GM10248 (cell line): ENCODE measurements at regions not wholly inside any gene's neighbourhood (a gene's known extent, or its start where the extent isn't known, plus 50 kb on each side); places are given as distances from the start of the nearest gene placed in this dataset.

ENCODE experiments used
- CTCF ChIA-PET: fragments of 300-600 bp; sonication (Branson Sonifier 250); formaldehyde crosslinking; extraction: SDS; loops from one replicate; lab custom pipeline; 2021; ENCODE audit warnings: antibody characterized with exemption; lab: Yijun Ruan, JAX
- POLR2A ChIA-PET: fragments of 350-650 bp; sonication (Branson Sonifier 250); formaldehyde crosslinking; extraction: SDS; loops from one replicate; lab custom pipeline; 2020; ENCODE audit warnings: antibody characterized with exemption; lab: Yijun Ruan, JAX
- DNase-seq: peaks from one replicate; pipeline ENCODE4 v3.0.0; 2012; ENCODE audit errors: extremely low spot score
- TF ChIP-seq, protein P1 (sequence below): IDR thresholded peaks from 2 replicates; pipeline ENCODE4 v1.5.1; 2012; ENCODE audit warnings: mild to moderate bottlenecking, low read depth; ENCODE audit errors: extremely low read depth, missing control alignments, control extremely low read depth

DNA sequence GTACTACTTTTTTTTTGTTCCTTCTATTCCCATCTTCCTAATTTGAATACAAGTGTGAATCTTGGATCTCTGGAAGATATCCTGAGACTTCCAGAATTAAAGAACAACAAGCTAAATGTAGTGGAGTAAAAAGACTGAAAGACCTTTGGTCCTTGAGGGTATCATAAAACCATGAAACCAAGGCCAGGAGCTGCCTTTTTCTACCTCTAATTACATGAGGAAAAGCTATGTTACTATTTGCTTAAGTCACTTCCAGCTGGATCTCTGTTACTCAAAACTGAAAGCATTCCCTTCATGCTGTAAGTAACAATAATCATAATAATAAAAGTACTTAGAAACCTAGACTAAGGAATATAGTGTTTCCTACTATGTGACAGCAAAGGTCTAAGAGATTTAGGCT is 649.6 kb downstream of the KCTD16 start:
- CTCF ChIA-PET: interaction anchor here (0.7 to 1.5 kb wide), 4 partner anchors 9 to 47 kb away, joined by 3 to 4 read pairs (median 3); no protein-coding TSS in a partner anchor
- DNase-seq: no peak
- POLR2A ChIA-PET: no interaction called here
- TF ChIP-seq, protein P1, sequence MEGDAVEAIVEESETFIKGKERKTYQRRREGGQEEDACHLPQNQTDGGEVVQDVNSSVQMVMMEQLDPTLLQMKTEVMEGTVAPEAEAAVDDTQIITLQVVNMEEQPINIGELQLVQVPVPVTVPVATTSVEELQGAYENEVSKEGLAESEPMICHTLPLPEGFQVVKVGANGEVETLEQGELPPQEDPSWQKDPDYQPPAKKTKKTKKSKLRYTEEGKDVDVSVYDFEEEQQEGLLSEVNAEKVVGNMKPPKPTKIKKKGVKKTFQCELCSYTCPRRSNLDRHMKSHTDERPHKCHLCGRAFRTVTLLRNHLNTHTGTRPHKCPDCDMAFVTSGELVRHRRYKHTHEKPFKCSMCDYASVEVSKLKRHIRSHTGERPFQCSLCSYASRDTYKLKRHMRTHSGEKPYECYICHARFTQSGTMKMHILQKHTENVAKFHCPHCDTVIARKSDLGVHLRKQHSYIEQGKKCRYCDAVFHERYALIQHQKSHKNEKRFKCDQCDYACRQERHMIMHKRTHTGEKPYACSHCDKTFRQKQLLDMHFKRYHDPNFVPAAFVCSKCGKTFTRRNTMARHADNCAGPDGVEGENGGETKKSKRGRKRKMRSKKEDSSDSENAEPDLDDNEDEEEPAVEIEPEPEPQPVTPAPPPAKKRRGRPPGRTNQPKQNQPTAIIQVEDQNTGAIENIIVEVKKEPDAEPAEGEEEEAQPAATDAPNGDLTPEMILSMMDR: no peak

DNA sequence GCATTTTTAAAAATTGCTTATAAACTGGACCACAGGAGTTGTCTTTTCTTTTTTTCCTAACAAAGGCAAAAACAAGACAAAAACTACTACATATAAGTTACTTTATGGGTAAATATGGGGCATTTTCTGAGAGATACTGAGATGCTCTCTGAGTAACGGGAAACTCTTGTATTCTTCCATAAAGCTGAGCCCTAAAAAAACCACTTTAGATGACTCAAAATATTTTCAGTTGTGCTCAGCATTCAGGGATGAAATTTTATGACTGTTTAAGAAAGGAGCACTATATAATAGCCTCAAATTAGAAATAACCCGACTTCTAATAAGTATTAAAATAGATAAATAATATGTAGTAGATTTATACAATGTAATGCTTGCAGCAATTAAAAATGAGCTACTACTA is 644.5 kb downstream of the KCTD16 start:
- TF ChIP-seq, protein P1: no peak
- no peak for DNase-seq
- POLR2A ChIA-PET: no interaction called here
- CTCF ChIA-PET: no interaction called here

DNA sequence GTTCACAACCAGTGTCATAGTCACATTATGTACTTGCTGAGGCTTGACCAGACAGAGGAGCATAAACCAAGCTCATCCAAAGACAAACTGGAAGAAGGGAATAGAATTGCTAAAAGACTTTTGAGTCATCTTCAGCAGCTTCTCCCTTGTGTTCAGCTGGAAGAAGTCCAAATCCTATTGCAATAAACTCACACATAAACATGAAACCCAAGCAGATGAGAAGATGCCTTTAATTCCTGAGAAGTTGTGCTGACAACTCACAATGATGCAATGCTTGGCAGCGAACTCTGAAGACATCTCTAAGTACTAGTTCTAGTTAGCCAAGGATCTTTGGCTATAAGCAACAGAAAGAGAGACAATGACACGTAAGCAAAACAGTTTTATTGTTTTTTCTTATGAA is 642.1 kb downstream of the KCTD16 start:
- no peak for DNase-seq
- POLR2A ChIA-PET: no interaction called here
- TF ChIP-seq, protein P1: no peak
- CTCF ChIA-PET: no interaction called here

DNA sequence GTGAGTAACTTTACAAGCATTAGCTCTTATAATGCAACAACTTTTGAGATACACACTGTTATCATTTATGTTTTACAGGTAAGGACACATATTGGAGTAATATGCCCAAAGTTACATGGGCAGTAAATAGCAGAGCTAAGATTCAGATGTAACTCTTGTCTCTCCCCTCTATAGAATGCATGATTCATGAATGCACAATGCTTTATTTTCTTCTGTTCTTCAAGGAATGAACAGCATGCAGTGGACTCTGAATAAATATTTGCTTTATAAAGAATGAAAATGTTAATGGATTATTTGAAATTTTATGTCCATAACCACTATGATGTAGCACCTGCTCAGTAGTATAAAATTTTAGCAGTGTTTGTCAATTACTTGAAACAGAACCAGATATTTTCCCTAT is 629.5 kb downstream of the KCTD16 start:
- DNase-seq: no peak
- POLR2A ChIA-PET: no interaction called here
- TF ChIP-seq, protein P1: no peak
- CTCF ChIA-PET: interaction anchor here (1.1 to 1.6 kb wide), 2 partner anchors 20 to 26 kb away, joined by 3 read pairs; no protein-coding TSS in a partner anchor

DNA sequence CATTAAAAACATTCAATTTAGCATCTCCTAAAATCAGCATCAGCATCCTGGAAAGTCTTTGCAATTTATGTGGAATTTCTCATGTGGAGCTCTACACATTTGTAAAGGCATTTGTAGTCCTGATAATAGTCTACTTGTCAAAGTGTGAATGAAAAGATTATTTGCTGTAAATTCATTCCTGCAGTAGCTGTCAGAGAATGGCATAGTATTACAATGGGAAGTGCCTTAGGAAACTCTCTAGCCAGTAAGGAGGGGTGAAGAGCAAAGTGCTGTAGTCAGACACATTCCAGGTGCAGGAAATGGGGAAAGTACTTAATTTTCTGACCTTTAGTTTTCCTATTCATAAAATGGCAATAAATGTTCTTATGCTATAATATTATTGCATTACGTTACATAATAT is 627.9 kb downstream of the KCTD16 start:
- CTCF ChIA-PET: interaction anchor here (1.6 kb wide), 1 partner anchor 25 kb away, joined by 3 read pairs; no protein-coding TSS in a partner anchor
- TF ChIP-seq, protein P1: no peak
- DNase-seq: no peak
- POLR2A ChIA-PET: no interaction called here

DNA sequence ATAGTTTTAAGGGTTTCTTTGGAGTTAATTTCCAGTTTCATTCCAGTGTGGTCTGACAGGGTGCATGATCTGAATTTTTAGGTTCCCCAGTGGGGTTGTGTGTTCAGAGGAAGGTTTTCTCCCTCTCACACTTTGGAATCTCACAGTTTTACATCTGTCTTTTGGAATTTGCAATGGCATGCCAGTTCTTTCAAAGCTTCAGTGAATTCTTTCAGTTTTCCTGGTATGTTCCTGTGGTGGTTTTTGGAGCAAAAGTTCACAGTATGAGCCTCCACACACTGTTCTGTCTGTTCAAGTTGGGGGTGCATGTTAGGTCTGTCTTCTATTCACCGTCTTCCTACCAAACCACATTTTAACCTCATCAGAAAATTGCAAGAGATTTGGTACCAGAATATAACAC is 624.2 kb downstream of the KCTD16 start:
- DNase-seq: no peak
- TF ChIP-seq, protein P1: no peak
- POLR2A ChIA-PET: no interaction called here
- CTCF ChIA-PET: no interaction called here
